Skeletal muscle satellite cell (primary cell): ENCODE measurements at regions not wholly inside any gene's neighbourhood (a gene's known extent, or its start where the extent isn't known, plus 50 kb on each side); places are given as distances from the start of the nearest gene placed in this dataset.

Experiments
- H3K27me3 ChIP-seq: 2 replicates; pipeline ENCODE4 v1.7.0; 2013; ENCODE audit warnings: low read length; ENCODE audit not compliant: control insufficient read depth, insufficient read depth
- H3K36me3 ChIP-seq: 2 replicates; pipeline ENCODE4 v1.7.0; 2013; ENCODE audit warnings: mild to moderate bottlenecking, control low read depth, low read length; ENCODE audit not compliant: insufficient read depth
- H3K4me1 ChIP-seq: 2 replicates; pipeline ENCODE4 v1.7.0; 2013; ENCODE audit warnings: low read length; ENCODE audit not compliant: control insufficient read depth, insufficient read depth
- H3K4me2 ChIP-seq: 2 replicates; pipeline ENCODE4 v1.7.0; 2013; ENCODE audit warnings: mild to moderate bottlenecking, low read length
- H3K4me3 ChIP-seq: 2 replicates; pipeline ENCODE4 v1.7.0; 2013; ENCODE audit warnings: low read length
- H3K9ac ChIP-seq: 2 replicates; pipeline ENCODE4 v1.7.0; 2013; ENCODE audit warnings: mild to moderate bottlenecking, low read depth, low read length, moderate library complexity
- H3K9me3 ChIP-seq: replicated peaks from 2 replicates; pipeline ENCODE4 v1.7.0; 2013; ENCODE audit warnings: mild to moderate bottlenecking, control low read depth, low read length

GRCh38 chr13:90902255-90902654 lies 445.2 kb upstream of the MIR17HG start:
- Histone ChIP-seq H3K9me3 (no peaks in the 10 kb centered on the region), H3K9ac (no peak overlapping the region), H3K36me3 (no peaks in the 10 kb centered on the region), H3K4me2 (no peak overlapping the region), H3K27me3 (no peaks in the 10 kb centered on the region), H3K4me3 (no peak overlapping the region), H3K4me1 (no peaks in the 10 kb centered on the region)

GRCh38 chr13:90906554-90906953 lies 440.9 kb upstream of the MIR17HG start:
- no peaks in the 10 kb centered on the region for H3K36me3 ChIP-seq
- no peaks in the 10 kb centered on the region for H3K27me3 ChIP-seq
- no peaks in the 10 kb centered on the region for H3K9me3 ChIP-seq
- H3K4me3 ChIP-seq = no peak overlapping the region
- H3K4me2 ChIP-seq = no peak overlapping the region
- H3K9ac ChIP-seq = no peak overlapping the region
- no peaks in the 10 kb centered on the region for H3K4me1 ChIP-seq

- no peaks in the 10 kb centered on the region for H3K36me3 ChIP-seq
- H3K4me1 ChIP-seq = no peaks in the 10 kb centered on the region
- no peak overlapping the region for H3K4me2 ChIP-seq
- no peaks in the 10 kb centered on the region for H3K27me3 ChIP-seq
- no peaks in the 10 kb centered on the region for H3K9me3 ChIP-seq
- no peak overlapping the region for H3K9ac ChIP-seq
- no peak overlapping the region for H3K4me3 ChIP-seq
Measured at GRCh38 chr13:90908792-90909191, 438.7 kb upstream of the MIR17HG start.

- H3K36me3 ChIP-seq = no peaks in the 10 kb centered on the region
- H3K27me3 ChIP-seq = no peaks in the 10 kb centered on the region
- H3K9ac ChIP-seq = no peak overlapping the region
- H3K4me2 ChIP-seq = no peak overlapping the region
- H3K9me3 ChIP-seq = no peaks in the 10 kb centered on the region
- H3K4me1 ChIP-seq = no peaks in the 10 kb centered on the region
- H3K4me3 ChIP-seq = no peak overlapping the region
Measured at GRCh38 chr13:90910018-90910639, 437.4 kb upstream of the MIR17HG start.

DNA sequence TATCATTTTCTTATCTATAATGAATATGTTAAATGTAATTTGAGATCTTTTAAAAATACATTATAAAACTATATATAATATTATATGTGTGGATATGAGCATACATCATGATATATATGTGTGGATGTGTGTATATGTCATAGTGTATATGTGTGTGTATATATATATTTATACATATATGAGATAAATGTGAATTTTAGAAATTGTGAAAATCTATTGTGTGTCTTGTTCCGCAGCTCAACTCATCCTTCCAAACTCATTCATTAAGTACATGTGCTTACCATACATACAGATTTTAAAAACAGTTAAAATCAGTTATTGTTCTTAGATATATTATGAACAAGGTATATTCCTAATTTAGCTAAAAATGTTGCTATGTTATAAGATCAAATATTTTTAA lies 435.2 kb upstream of the MIR17HG start:
- Histone ChIP-seq H3K36me3 (no peaks in the 10 kb centered on the region), H3K9me3 (no peaks in the 10 kb centered on the region), H3K4me3 (no peak overlapping the region), H3K4me1 (no peaks in the 10 kb centered on the region), H3K4me2 (no peak overlapping the region), H3K9ac (no peak overlapping the region), H3K27me3 (no peaks in the 10 kb centered on the region)

- H3K9ac ChIP-seq = no peak overlapping the region
- no peaks in the 10 kb centered on the region for H3K36me3 ChIP-seq
- H3K9me3 ChIP-seq = no peaks in the 10 kb centered on the region
- H3K4me1 ChIP-seq = peaks cover 5% of the 10 kb centered on the region
- H3K4me2 ChIP-seq = no peak overlapping the region
- no peak overlapping the region for H3K4me3 ChIP-seq
- no peaks in the 10 kb centered on the region for H3K27me3 ChIP-seq
Measured at GRCh38 chr13:90918536-90918935, 429.0 kb upstream of the MIR17HG start.

- Histone ChIP-seq H3K4me1 (peaks cover 5% of the 10 kb centered on the region), H3K4me3 (no peak overlapping the region), H3K27me3 (no peaks in the 10 kb centered on the region), H3K9ac (no peak overlapping the region), H3K36me3 (no peaks in the 10 kb centered on the region), H3K4me2 (no peak overlapping the region), H3K9me3 (no peaks in the 10 kb centered on the region)
Measured at GRCh38 chr13:90919153-90919552, 428.3 kb upstream of the MIR17HG start.

- Histone ChIP-seq H3K9ac (no peak overlapping the region), H3K4me3 (no peak overlapping the region), H3K36me3 (no peaks in the 10 kb centered on the region), H3K9me3 (no peaks in the 10 kb centered on the region), H3K4me2 (no peak overlapping the region), H3K4me1 (no peaks in the 10 kb centered on the region), H3K27me3 (no peaks in the 10 kb centered on the region)
Measured at GRCh38 chr13:90926459-90926858, 421.0 kb upstream of the MIR17HG start.

DNA sequence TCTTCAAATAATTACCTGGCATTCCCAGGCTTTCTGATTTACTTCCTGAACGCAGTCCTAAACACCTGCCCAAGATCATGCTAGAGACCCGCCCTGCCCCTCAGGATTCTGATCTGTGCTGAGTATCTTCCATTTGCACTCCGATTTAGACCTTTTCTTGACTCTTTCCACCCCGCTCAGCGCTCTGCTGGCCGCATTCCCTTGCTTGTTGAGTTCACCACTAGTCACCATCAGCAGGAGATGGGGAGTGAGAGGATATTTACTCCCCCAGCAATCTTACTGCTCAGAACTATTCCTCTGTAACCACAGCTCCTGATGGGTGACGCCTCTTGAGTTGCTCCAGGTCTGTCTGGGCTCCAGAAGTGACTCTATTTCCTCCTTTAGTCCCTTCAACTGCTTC lies 419.4 kb upstream of the MIR17HG start:
- no peaks in the 10 kb centered on the region for H3K9me3 ChIP-seq
- H3K9ac ChIP-seq = no peak overlapping the region
- H3K36me3 ChIP-seq = no peaks in the 10 kb centered on the region
- H3K4me2 ChIP-seq = no peak overlapping the region
- H3K27me3 ChIP-seq = no peaks in the 10 kb centered on the region
- H3K4me3 ChIP-seq = no peak overlapping the region
- peaks cover 2% of the 10 kb centered on the region for H3K4me1 ChIP-seq

DNA sequence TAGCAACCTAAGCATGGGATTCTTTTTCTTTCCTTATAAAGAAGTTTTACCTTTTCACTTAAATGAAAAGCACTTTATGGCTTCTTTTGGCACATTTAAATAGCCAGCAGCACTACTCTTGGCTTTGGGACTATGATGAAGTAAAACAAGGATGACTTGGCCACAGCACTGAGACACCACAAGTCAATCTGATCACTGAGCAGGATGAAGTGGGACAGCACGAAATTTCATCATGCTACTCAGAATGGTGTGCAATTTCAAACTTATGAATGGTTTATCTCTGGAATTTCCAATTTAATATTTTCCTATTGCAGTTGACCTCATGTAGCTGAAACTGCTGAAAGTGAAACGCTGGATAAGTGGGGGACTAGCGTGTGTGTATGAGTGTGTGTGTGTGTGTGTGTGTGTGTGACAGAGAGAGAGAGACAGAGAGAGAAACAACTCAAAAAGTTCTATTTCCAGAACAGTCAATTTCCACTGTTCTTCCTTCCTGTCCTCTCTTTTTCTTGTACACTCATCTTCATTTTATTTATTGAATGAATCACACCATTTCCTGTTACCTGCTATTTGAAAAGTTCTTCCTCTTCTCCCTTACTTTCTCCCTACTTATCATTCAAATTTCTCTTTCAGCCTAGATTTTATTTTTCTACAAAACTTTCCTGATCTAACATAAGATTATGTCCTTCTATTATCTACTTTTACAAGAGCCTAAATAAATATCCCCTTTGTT lies 414.2 kb upstream of the MIR17HG start:
- no peak overlapping the region for H3K9ac ChIP-seq
- no peaks in the 10 kb centered on the region for H3K27me3 ChIP-seq
- H3K9me3 ChIP-seq = no peaks in the 10 kb centered on the region
- no peak overlapping the region for H3K4me2 ChIP-seq
- H3K4me3 ChIP-seq = no peak overlapping the region
- H3K4me1 ChIP-seq = peaks cover 8% of the 10 kb centered on the region
- no peaks in the 10 kb centered on the region for H3K36me3 ChIP-seq

GRCh38 chr13:90934741-90935140 lies 412.7 kb upstream of the MIR17HG start:
- Histone ChIP-seq H3K9ac (no peak overlapping the region), H3K4me1 (peaks cover 8% of the 10 kb centered on the region), H3K9me3 (no peaks in the 10 kb centered on the region)

GRCh38 chr13:90938848-90939247 lies 408.6 kb upstream of the MIR17HG start:
- H3K4me1 ChIP-seq = no peaks in the 10 kb centered on the region
- no peak overlapping the region for H3K4me3 ChIP-seq
- no peaks in the 10 kb centered on the region for H3K27me3 ChIP-seq
- no peak overlapping the region for H3K9ac ChIP-seq
- H3K4me2 ChIP-seq = no peak overlapping the region
- H3K9me3 ChIP-seq = no peaks in the 10 kb centered on the region
- no peaks in the 10 kb centered on the region for H3K36me3 ChIP-seq

More at GRCh38 chr13:90934741-90935140, 412.7 kb upstream of the MIR17HG start:
- H3K36me3 ChIP-seq = no peaks in the 10 kb centered on the region
- H3K27me3 ChIP-seq = no peaks in the 10 kb centered on the region
- H3K4me2 ChIP-seq = no peak overlapping the region
- H3K4me3 ChIP-seq = no peak overlapping the region
